GM12892 (cell line): ENCODE measurements at regions not wholly inside any gene's neighbourhood (a gene's known extent, or its start where the extent isn't known, plus 50 kb on each side); places are given as distances from the start of the nearest gene placed in this dataset.

ENCODE experiments used
- DNase-seq: peaks from one replicate; pipeline ENCODE4 v3.0.0; 2011; ENCODE audit not compliant: insufficient read length
- FAIRE-seq: peaks from 2 replicates; lab custom pipeline; 2011; peaks lifted over from hg19 to GRCh38; lab: Jason Lieb, UNC
- POLR2A ChIP-seq: IDR thresholded peaks from 2 replicates; pipeline ENCODE4 v1.6.1; 2011; ENCODE audit warnings: low read depth, low read length, control low read depth
- POLR2AphosphoS5 ChIP-seq: IDR thresholded peaks from 2 replicates; pipeline ENCODE4 v1.6.1; 2011; ENCODE audit warnings: low read depth, low read length, control low read depth
- TAF1 ChIP-seq: IDR thresholded peaks from 2 replicates; pipeline ENCODE4 v1.6.1; 2011; ENCODE audit warnings: low read depth, mild to moderate bottlenecking, control low read depth, low read length, borderline replicate concordance

- no peak for TF ChIP-seq TAF1
- TF ChIP-seq POLR2A, result no peak
- no peak for TF ChIP-seq POLR2AphosphoS5
- no peak for FAIRE-seq
- no peak for DNase-seq
Measured at GRCh38 chr14:95407354-95407753, 87.6 kb upstream of the CLMN start.

- FAIRE-seq, result no peak
- no peak for TF ChIP-seq TAF1
- TF ChIP-seq POLR2A, result no peak
- no peak for TF ChIP-seq POLR2AphosphoS5
- DNase-seq, result no peak
Measured at GRCh38 chr14:95406756-95407277, 87.1 kb upstream of the CLMN start.

- TF ChIP-seq TAF1 (no peak), POLR2AphosphoS5 (no peak), POLR2A (no peak)
- FAIRE-seq, result no peak
- no peak for DNase-seq
Measured at GRCh38 chr14:95404583-95404982, 84.9 kb upstream of the CLMN start.

- FAIRE-seq, result no peak
Measured at GRCh38 chr14:95402578-95402977, 82.9 kb upstream of the CLMN start.

GRCh38 chr14:95402176-95402575 is 82.5 kb upstream of the CLMN start:
- DNase-seq (no peak), FAIRE-seq (no peak)
- TF ChIP-seq POLR2A (no peak), POLR2AphosphoS5 (no peak), TAF1 (no peak)

More at GRCh38 chr14:95402578-95402977, 82.9 kb upstream of the CLMN start:
- DNase-seq, result no peak
- TF ChIP-seq POLR2A (no peak), POLR2AphosphoS5 (no peak), TAF1 (no peak)

- FAIRE-seq (no peak), DNase-seq (no peak)
- no peak for TF ChIP-seq TAF1
Measured at GRCh38 chr14:95398630-95399547, 79.2 kb upstream of the CLMN start.

GRCh38 chr14:95397325-95397724 is 77.6 kb upstream of the CLMN start:
- TF ChIP-seq POLR2AphosphoS5 (no peak), POLR2A (no peak), TAF1 (no peak)
- FAIRE-seq, result no peak

GRCh38 chr14:95396221-95396620 is 76.5 kb upstream of the CLMN start:
- FAIRE-seq, result peak; percentile 38
- TF ChIP-seq TAF1 (no peak), POLR2A (no peak), POLR2AphosphoS5 (no peak)
- DNase-seq, result no peak

More at GRCh38 chr14:95397325-95397724, 77.6 kb upstream of the CLMN start:
- no peak for DNase-seq

- FAIRE-seq, result no peak
- TF ChIP-seq TAF1, result no peak
- TF ChIP-seq POLR2A, result no peak
- TF ChIP-seq POLR2AphosphoS5, result no peak
Measured at GRCh38 chr14:95395098-95395737, 75.5 kb upstream of the CLMN start.

GRCh38 chr14:95394297-95395097 is 74.8 kb upstream of the CLMN start:
- FAIRE-seq (no peak), DNase-seq (no peak)
- TF ChIP-seq POLR2A (no peak), POLR2AphosphoS5 (no peak), TAF1 (no peak)

More at GRCh38 chr14:95395098-95395737, 75.5 kb upstream of the CLMN start:
- DNase-seq, result no peak

GRCh38 chr14:95392841-95393240 is 73.1 kb upstream of the CLMN start:
- TF ChIP-seq TAF1, result no peak
- no peak for TF ChIP-seq POLR2A
- TF ChIP-seq POLR2AphosphoS5, result no peak
- FAIRE-seq, result no peak
- no peak for DNase-seq

- DNase-seq (no peak), FAIRE-seq (no peak)
- TF ChIP-seq TAF1 (no peak), POLR2AphosphoS5 (no peak), POLR2A (no peak)
Measured at GRCh38 chr14:95391331-95391730, 71.6 kb upstream of the CLMN start.
